ENCODE measurements at regions not wholly inside any gene's neighbourhood (a gene's known extent, or its start where the extent isn't known, plus 50 kb on each side); places are given as distances from the start of the nearest gene placed in this dataset.

GRCh38 chr10:125555743-125556142 is 127.2 kb downstream of the TEX36 start:
- Mint-ChIP-seq H3K27ac (no peak overlapping the region), H3K9me3 (ENCODE audit: low read depth) (peaks cover 5% of the 10 kb centered on the region), H3K4me3 (ENCODE audit: low read depth) (no peak overlapping the region), H3K36me3 (ENCODE audit: insufficient read depth) (no peaks in the 10 kb centered on the region), H3K27me3 (peaks cover 52% of the 10 kb centered on the region), H3K4me1 (ENCODE audit: low read depth) (no peaks in the 10 kb centered on the region)
- no peak for TF ChIP-seq CTCF (IDR thresholded peaks at IDR 0.05; ENCODE audit: unreplicated experiment)
- DNase-seq (ENCODE audit: low spot score, unreplicated experiment): no peak

- H3K9me3 Mint-ChIP-seq (ENCODE audit: low read depth): peaks cover 5% of the 10 kb centered on the region
- no peak for TF ChIP-seq CTCF (IDR thresholded peaks at IDR 0.05; ENCODE audit: unreplicated experiment)
- peaks cover 49% of the 10 kb centered on the region for H3K27me3 Mint-ChIP-seq
- DNase-seq (ENCODE audit: low spot score, unreplicated experiment): no peak
- H3K27ac Mint-ChIP-seq: no peak overlapping the region
- H3K4me3 Mint-ChIP-seq (ENCODE audit: low read depth): no peak overlapping the region
- H3K4me1 Mint-ChIP-seq (ENCODE audit: low read depth): no peaks in the 10 kb centered on the region
- H3K36me3 Mint-ChIP-seq (ENCODE audit: insufficient read depth): no peaks in the 10 kb centered on the region
Observed at GRCh38 chr10:125555267-125555666, 127.7 kb downstream of the TEX36 start.

GRCh38 chr10:125554753-125555152 is 128.2 kb downstream of the TEX36 start:
- Mint-ChIP-seq H3K27ac (no peak overlapping the region), H3K9me3 (ENCODE audit: low read depth) (peaks cover 5% of the 10 kb centered on the region), H3K4me1 (ENCODE audit: low read depth) (no peaks in the 10 kb centered on the region), H3K36me3 (ENCODE audit: insufficient read depth) (no peaks in the 10 kb centered on the region), H3K27me3 (peaks cover 48% of the 10 kb centered on the region), H3K4me3 (ENCODE audit: low read depth) (no peak overlapping the region)
- TF ChIP-seq CTCF (IDR thresholded peaks at IDR 0.05; ENCODE audit: unreplicated experiment): no peak
- no peak for DNase-seq (ENCODE audit: low spot score, unreplicated experiment)

GRCh38 chr10:125554016-125554703 is 128.8 kb downstream of the TEX36 start:
- Mint-ChIP-seq H3K27me3 (peaks cover 44% of the 10 kb centered on the region), H3K9me3 (ENCODE audit: low read depth) (peaks cover 5% of the 10 kb centered on the region), H3K27ac (no peak overlapping the region), H3K4me3 (ENCODE audit: low read depth) (no peak overlapping the region), H3K4me1 (ENCODE audit: low read depth) (no peaks in the 10 kb centered on the region), H3K36me3 (ENCODE audit: insufficient read depth) (no peaks in the 10 kb centered on the region)
- TF ChIP-seq CTCF (IDR thresholded peaks at IDR 0.05; ENCODE audit: unreplicated experiment): no peak
- no peak for DNase-seq (ENCODE audit: low spot score, unreplicated experiment)

GRCh38 chr10:125553091-125553490 is 129.9 kb downstream of the TEX36 start:
- H3K9me3 Mint-ChIP-seq (ENCODE audit: low read depth): peaks cover 5% of the 10 kb centered on the region
- no peak overlapping the region for H3K27ac Mint-ChIP-seq

More at GRCh38 chr10:125553091-125553490, 129.9 kb downstream of the TEX36 start:
- Mint-ChIP-seq H3K4me3 (ENCODE audit: low read depth) (no peak overlapping the region), H3K36me3 (ENCODE audit: insufficient read depth) (no peaks in the 10 kb centered on the region), H3K4me1 (ENCODE audit: low read depth) (no peaks in the 10 kb centered on the region), H3K27me3 (peaks cover 42% of the 10 kb centered on the region)
- TF ChIP-seq CTCF (IDR thresholded peaks at IDR 0.05; ENCODE audit: unreplicated experiment): no peak
- DNase-seq (ENCODE audit: low spot score, unreplicated experiment): no peak

Measured in progenitor cell of endocrine pancreas (in vitro differentiated cells).